Fibroblast of pulmonary artery (primary cell): ENCODE measurements at regions not wholly inside any gene's neighbourhood (a gene's known extent, or its start where the extent isn't known, plus 50 kb on each side); places are given as distances from the start of the nearest gene placed in this dataset.
A peak's percentile ranks its signal among the peaks of the same experiment; 100 is the strongest.
"Not testable (repeated sequence)": the region's sequence is repeated elsewhere in the genome, so short reads cannot be mapped to it uniquely, and the experiment has no call there.

Experiments used
- DNase-seq: peaks from one replicate; pipeline ENCODE4 v3.0.0-alpha.2; 2010; ENCODE audit warnings: low read depth
- H3K4me3 ChIP-seq: replicated peaks from 2 replicates; pipeline ENCODE4 v1.5.1; 2011; ENCODE audit warnings: low read depth, mild to moderate bottlenecking, control low read depth, low read length, moderate library complexity
- TF ChIP-seq, protein P1 (sequence below): IDR thresholded peaks from 2 replicates; pipeline ENCODE4 v1.5.1; 2011; ENCODE audit warnings: mild to moderate bottlenecking, control low read depth, low read length, inconsistent platforms; ENCODE audit errors: missing control alignments

DNA sequence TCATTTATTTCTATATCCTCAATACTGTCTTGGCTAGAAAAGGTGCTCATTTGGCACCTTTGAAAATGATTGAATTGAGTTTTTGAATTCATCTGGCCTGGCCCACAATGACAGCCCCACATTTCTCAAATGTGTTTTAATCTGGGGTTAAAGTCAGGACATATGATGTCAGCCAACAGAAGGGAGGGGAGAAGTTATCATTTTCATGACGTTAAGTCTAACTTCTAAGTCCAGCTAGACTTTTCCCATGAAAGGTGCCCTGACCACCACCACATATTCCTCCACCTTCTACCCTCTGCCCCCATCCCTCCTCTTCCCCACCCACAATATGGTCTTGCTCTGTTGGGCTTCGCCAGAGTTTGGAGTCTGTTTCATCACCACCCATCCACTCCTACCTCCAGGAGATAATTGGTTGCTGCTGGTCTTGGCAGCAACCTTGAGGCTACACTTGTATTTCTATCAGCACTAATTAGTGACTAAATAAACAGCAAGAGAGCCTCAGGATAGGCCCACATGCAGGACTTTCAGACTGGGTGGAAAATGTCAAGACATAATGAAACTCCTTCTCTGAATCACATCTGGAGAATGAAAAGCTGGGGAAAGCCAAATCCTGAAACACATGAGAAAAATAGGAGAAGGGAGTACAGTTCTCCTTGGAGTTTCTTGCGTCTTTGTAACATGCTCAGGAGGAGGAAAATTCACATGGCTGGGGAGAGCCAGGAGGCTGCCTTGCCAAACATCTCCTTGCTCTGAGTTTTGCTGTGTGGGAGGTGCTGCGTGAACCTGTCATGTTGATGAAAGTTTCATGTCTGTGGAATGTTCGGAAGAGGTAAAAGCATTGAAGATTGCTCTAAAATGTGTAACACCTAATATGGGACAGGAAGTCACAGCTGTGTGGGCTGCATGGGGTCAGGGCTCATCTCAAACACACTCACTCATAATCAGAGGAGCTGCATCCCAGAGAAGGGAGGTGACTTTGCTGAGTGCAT, 544.7 kb upstream of the KLF4 start:
- TF ChIP-seq, protein P1, sequence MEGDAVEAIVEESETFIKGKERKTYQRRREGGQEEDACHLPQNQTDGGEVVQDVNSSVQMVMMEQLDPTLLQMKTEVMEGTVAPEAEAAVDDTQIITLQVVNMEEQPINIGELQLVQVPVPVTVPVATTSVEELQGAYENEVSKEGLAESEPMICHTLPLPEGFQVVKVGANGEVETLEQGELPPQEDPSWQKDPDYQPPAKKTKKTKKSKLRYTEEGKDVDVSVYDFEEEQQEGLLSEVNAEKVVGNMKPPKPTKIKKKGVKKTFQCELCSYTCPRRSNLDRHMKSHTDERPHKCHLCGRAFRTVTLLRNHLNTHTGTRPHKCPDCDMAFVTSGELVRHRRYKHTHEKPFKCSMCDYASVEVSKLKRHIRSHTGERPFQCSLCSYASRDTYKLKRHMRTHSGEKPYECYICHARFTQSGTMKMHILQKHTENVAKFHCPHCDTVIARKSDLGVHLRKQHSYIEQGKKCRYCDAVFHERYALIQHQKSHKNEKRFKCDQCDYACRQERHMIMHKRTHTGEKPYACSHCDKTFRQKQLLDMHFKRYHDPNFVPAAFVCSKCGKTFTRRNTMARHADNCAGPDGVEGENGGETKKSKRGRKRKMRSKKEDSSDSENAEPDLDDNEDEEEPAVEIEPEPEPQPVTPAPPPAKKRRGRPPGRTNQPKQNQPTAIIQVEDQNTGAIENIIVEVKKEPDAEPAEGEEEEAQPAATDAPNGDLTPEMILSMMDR = no peak
- DNase-seq = peak; percentile 93
- no peak overlapping the region for H3K4me3 ChIP-seq

DNA sequence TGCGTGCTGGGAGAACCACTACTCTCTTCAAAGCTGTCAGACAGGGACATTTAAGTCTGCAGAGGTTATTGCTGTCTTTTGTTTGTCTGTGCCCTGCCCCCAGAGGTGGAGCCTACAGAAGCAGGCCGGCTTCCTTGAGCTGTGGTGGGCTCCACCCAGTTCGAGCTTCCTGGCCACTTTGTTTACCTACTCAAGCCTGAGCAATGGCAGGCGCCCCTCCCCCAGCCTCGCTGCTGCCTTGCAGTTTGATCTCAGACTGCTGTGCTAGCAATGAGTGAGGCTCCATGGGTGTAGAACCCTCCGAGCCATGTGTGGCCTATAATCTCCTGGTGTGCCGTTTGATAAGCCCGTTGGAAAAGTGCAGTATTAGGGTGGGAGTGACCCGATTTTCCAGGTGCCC, 542.5 kb upstream of the KLF4 start:
- H3K4me3 ChIP-seq, DNase-seq: not testable (repeated sequence)

DNA sequence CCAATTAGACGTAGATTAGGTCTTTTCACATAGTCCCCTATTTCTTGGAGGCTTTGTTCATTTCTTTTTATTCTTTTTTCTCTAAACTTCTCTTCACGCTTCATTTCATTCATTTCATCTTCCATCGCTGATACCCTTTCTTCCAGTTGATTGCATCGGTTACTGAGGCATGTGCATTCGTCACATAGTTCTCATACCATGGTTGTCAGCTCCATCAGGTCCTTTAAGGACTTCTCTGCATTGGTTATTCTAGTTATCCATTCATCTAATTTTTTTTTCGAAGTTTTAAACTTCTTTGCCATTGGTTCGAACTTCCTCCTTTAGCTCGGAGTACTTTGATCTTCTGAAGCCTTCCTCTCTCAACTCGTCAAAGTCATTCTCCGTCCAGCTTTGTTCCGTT, 541.7 kb upstream of the KLF4 start:
- H3K4me3 ChIP-seq, DNase-seq: not testable (repeated sequence)

- DNase-seq, H3K4me3 ChIP-seq: not testable (repeated sequence)
Measured at GRCh38 chr9:108026718-108027117, 537.1 kb upstream of the KLF4 start.

- no peak overlapping the region for H3K4me3 ChIP-seq
- no peak for DNase-seq
- TF ChIP-seq, protein P1 = no peak
Measured at GRCh38 chr9:108024604-108025003, 535.0 kb upstream of the KLF4 start.

DNA sequence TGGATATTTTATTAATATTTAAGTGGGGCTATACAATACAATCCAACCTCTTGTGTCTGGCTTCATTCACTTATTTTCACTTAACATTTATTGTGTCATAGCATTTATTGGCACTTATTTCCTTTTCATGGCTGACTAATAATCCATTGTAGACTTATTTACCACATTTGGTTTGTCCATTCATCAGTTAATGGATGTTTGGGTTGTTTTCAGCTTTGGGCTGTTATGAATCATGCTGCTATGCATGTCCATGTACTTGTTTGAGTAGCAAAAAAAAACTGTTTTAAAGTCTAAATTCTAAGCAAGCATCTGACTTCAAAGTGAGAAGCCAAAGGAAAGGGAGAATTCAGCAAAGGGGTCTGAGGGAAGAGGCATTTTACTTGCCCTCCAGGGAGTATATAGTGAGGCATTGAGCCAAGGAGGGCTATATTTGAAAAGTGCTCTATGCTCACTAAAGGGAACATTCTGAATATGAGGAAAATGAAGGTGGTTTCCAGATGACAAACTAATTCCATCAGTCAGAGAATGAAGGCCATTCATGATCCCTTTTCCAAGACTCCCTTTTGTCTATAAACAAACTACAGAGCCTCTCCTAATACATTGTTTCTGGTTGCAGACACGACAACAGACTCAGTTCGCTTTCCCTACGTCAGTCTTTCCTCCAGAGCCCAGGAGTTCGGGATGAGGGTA, 532.8 kb upstream of the KLF4 start:
- H3K4me3 ChIP-seq = no peak overlapping the region
- no peak for DNase-seq
- TF ChIP-seq, protein P1 = no peak

DNA sequence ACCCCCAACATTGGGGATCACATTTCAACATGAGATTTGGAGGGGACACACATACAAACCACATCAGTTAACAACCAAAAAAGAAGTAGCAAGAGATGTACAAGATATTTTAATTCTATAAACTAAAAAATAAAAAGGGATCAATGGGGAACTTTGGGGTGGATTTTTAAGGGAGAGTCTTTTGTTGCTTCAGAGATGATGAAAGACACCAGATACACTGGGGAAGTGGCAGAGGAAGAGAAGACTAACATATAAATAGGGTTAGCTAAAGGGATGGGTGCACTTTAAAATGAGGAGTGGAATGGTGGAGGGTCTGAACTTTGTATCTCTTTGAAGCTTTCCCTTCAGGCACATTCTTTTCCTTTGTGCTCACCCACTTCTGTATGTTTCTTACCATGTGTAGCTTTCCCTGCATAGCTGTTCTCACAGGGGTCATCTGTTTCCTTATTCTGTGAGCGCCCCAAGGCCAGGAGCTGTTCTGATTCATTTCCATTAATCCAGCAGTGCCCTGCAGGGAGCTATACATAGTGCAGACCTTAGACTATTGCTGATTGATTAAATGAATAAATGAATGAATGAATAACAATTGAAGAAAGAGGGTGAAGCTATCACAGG, 531.6 kb upstream of the KLF4 start:
- H3K4me3 ChIP-seq = no peak overlapping the region
- TF ChIP-seq, protein P1 = no peak
- DNase-seq = no peak

DNA sequence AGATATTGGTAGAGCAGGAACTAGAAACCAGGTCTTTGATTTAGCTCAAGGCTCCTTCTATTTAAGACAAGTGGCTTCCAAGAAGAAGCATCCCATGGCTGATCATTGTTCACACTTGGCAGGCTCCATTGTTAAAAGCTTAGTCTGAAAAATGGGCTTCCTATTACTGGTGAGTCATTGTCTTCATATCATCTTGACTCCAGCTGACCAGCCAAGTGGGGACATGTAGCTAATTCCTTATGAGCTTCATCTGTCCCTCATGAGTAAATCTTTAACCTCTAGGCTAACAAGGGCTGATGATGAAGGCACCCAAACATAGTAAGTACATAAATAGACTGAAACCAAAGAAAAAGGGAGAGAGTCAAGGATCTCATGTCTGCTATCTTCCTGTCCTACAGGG, 530.3 kb upstream of the KLF4 start:
- H3K4me3 ChIP-seq = no peak overlapping the region
- TF ChIP-seq, protein P1 = no peak
- DNase-seq = no peak
